ENCODE measurements at regions not wholly inside any gene's neighbourhood (a gene's known extent, or its start where the extent isn't known, plus 50 kb on each side); places are given as distances from the start of the nearest gene placed in this dataset.
"Not testable (repeated sequence)": the region's sequence is repeated elsewhere in the genome, so short reads cannot be mapped to it uniquely, and the experiment has no call there.

GRCh38 chr5:58311526-58311925, 148.4 kb downstream of the PLK2 start:
- H3K4me3 ChIP-seq (ENCODE audit: low read depth, low read length) = no peak overlapping the region
- CTCF ChIA-PET = no interaction called here
- DNase-seq (ENCODE audit: low read depth, low spot score) = no peak
- POLR2A ChIA-PET = no interaction called here
- TF ChIP-seq CTCF (IDR thresholded peaks at IDR 0.05; ENCODE audit: insufficient read depth, low read length, missing control alignments) = no peak

- CTCF ChIA-PET; POLR2A ChIA-PET; DNase-seq (ENCODE audit: low read depth, low spot score); H3K4me3 ChIP-seq (ENCODE audit: low read depth, low read length): not testable (repeated sequence)
These were observed 151.5 kb downstream of the PLK2 start for GRCh38 chr5:58308384-58308783.

- no peak for TF ChIP-seq CTCF (IDR thresholded peaks at IDR 0.05; ENCODE audit: insufficient read depth, low read length, missing control alignments)
- ChIA-PET POLR2A (no interaction called here), CTCF (no interaction called here)
These were observed 159.5 kb downstream of the PLK2 start for GRCh38 chr5:58300346-58300895.

GRCh38 chr5:58299256-58299655, 160.6 kb downstream of the PLK2 start:
- no peak for TF ChIP-seq CTCF (IDR thresholded peaks at IDR 0.05; ENCODE audit: insufficient read depth, low read length, missing control alignments)
- no peak for DNase-seq (ENCODE audit: low read depth, low spot score)
- POLR2A ChIA-PET = interaction anchor here (0.6 kb wide), 1 partner anchor 156 kb away, joined by 3 read pairs; no protein-coding TSS in a partner anchor
- CTCF ChIA-PET = interaction anchor here (1.6 kb wide), 1 partner anchor 162 kb away, joined by 4 read pairs; no protein-coding TSS in a partner anchor
- no peak overlapping the region for H3K4me3 ChIP-seq (ENCODE audit: low read depth, low read length)

More at GRCh38 chr5:58300346-58300895, 159.5 kb downstream of the PLK2 start:
- no peak overlapping the region for H3K4me3 ChIP-seq (ENCODE audit: low read depth, low read length)
- no peak for DNase-seq (ENCODE audit: low read depth, low spot score)

- no peak for TF ChIP-seq CTCF (IDR thresholded peaks at IDR 0.05; ENCODE audit: insufficient read depth, low read length, missing control alignments)
- ChIA-PET POLR2A (no interaction called here), CTCF (no interaction called here)
- no peak for DNase-seq (ENCODE audit: low read depth, low spot score)
- no peak overlapping the region for H3K4me3 ChIP-seq (ENCODE audit: low read depth, low read length)
These were observed 165.1 kb downstream of the PLK2 start for GRCh38 chr5:58294598-58295305.

- POLR2A ChIA-PET; H3K4me3 ChIP-seq (ENCODE audit: low read depth, low read length); DNase-seq (ENCODE audit: low read depth, low spot score); CTCF ChIA-PET: not testable (repeated sequence)
These were observed 171.6 kb downstream of the PLK2 start for GRCh38 chr5:58288275-58288674.

GRCh38 chr5:58286741-58287140, 173.1 kb downstream of the PLK2 start:
- CTCF ChIA-PET = no interaction called here

More at GRCh38 chr5:58286741-58287140, 173.1 kb downstream of the PLK2 start:
- POLR2A ChIA-PET = no interaction called here
- no peak overlapping the region for H3K4me3 ChIP-seq (ENCODE audit: low read depth, low read length)
- DNase-seq (ENCODE audit: low read depth, low spot score) = no peak
- no peak for TF ChIP-seq CTCF (IDR thresholded peaks at IDR 0.05; ENCODE audit: insufficient read depth, low read length, missing control alignments)

Measured in AG04449 (cell line).